Activated CD8-positive, alpha-beta T cell treated with anti-CD3 and anti-CD28 coated beads for 36 hours (primary cell): ENCODE measurements at regions not wholly inside any gene's neighbourhood (a gene's known extent, or its start where the extent isn't known, plus 50 kb on each side); places are given as distances from the start of the nearest gene placed in this dataset.

Source experiments
- ATAC-seq: fragments of 200-7000 bp; cut with Tn5 transposase; one replicate; pipeline ENCODE4 v1.10.0; 2021; ENCODE audit warnings: mild to moderate bottlenecking, moderate library complexity
- CTCF ChIA-PET: fragments of 350-600 bp; sonication (Branson Sonifier 250); formaldehyde crosslinking; loops from one replicate; lab custom pipeline; 2021; ENCODE audit warnings: antibody characterized with exemption; lab: Charles Lee
- POLR2A ChIA-PET: fragments of 350-600 bp; sonication (Branson Sonifier 250); formaldehyde crosslinking; loops from one replicate; lab custom pipeline; 2021; ENCODE audit warnings: antibody characterized with exemption; lab: Charles Lee
- DNase-seq: peaks from one replicate; pipeline ENCODE4 v3.0.0-alpha.2; 2020
- H3K27ac Mint-ChIP-seq: one replicate; pipeline ENCODE4 v1.8.0; 2021; ENCODE audit warnings: mild to moderate bottlenecking, mixed read lengths
- H3K27me3 Mint-ChIP-seq: one replicate; pipeline ENCODE4 v1.8.0; 2021; ENCODE audit warnings: mixed read lengths
- H3K36me3 Mint-ChIP-seq: one replicate; pipeline ENCODE4 v1.8.0; 2021; ENCODE audit warnings: low read depth, mixed read lengths
- H3K4me1 Mint-ChIP-seq: one replicate; pipeline ENCODE4 v1.8.0; 2021; ENCODE audit warnings: low read depth, mixed read lengths
- H3K4me3 Mint-ChIP-seq: one replicate; pipeline ENCODE4 v1.8.0; 2021; ENCODE audit warnings: mild to moderate bottlenecking, moderate library complexity, mixed read lengths
- H3K9me3 Mint-ChIP-seq: one replicate; pipeline ENCODE4 v1.8.0; 2021; ENCODE audit warnings: mixed read lengths
- intact Hi-C: fragments of 100-400 bp; cut with micrococcal nuclease; formaldehyde crosslinking; loops from one replicate; pipeline ENCODE4 v1.10.0; 2022
- TF ChIP-seq, protein P1 (sequence below): fragments of 200-600 bp; IDR thresholded peaks from one replicate; pipeline ENCODE4 v1.8.0; 2022; ENCODE audit warnings: antibody characterized with exemption, mild to moderate bottlenecking

DNA sequence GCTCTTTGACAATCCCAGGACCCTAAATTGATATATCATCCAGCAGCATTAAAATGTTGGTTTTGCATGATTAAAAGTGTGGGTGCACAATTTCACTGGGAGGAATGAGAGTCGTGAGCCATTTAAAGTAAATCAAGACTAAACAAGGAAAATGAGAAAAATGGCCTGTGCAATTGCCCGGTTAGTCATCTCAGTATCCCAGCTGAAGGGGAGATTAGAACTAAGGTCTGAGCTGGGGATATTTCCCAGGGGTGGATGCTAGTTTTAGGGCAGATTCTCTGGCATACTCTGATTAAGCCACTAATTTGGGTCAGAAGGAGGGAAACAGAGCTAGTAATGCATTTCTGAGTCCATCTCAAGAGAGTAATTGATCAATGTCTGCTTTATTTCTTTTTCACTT is 177.2 kb downstream of the EN1 start:
- H3K27me3 Mint-ChIP-seq = peaks cover 6% of the 10 kb centered on the region
- no peak overlapping the region for H3K27ac Mint-ChIP-seq
- TF ChIP-seq, protein P1, sequence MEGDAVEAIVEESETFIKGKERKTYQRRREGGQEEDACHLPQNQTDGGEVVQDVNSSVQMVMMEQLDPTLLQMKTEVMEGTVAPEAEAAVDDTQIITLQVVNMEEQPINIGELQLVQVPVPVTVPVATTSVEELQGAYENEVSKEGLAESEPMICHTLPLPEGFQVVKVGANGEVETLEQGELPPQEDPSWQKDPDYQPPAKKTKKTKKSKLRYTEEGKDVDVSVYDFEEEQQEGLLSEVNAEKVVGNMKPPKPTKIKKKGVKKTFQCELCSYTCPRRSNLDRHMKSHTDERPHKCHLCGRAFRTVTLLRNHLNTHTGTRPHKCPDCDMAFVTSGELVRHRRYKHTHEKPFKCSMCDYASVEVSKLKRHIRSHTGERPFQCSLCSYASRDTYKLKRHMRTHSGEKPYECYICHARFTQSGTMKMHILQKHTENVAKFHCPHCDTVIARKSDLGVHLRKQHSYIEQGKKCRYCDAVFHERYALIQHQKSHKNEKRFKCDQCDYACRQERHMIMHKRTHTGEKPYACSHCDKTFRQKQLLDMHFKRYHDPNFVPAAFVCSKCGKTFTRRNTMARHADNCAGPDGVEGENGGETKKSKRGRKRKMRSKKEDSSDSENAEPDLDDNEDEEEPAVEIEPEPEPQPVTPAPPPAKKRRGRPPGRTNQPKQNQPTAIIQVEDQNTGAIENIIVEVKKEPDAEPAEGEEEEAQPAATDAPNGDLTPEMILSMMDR = no peak
- no peaks in the 10 kb centered on the region for H3K36me3 Mint-ChIP-seq
- ATAC-seq (no peak), DNase-seq (no peak)
- intact Hi-C loops = no loop called here
- H3K4me1 Mint-ChIP-seq = no peaks in the 10 kb centered on the region
- ChIA-PET POLR2A (no interaction called here), CTCF (interaction anchor here (1.6 kb wide), 1 partner anchor 211 kb away, joined by 3 read pairs; no protein-coding TSS in a partner anchor)
- H3K4me3 Mint-ChIP-seq = no peak overlapping the region
- H3K9me3 Mint-ChIP-seq = no peaks in the 10 kb centered on the region

DNA sequence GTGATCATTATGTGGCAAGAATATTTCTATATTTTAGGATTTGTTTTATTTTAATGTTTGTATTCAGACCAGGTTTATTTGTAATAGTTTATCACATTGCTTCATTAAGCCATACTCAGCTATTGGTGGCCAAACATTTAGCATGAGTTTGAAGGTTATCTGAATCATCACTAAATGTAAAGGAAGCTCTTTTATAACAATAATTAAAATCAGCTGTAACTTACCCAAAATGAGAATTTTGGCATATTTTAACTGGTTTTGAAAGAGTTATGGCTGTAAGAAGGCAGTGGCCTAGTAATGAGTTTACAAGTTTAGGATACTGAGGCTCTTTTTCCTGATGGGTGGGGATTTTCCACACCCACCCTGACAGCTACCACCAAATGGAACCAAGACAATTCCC is 177.8 kb downstream of the EN1 start:
- intact Hi-C loops = no loop called here
- Mint-ChIP-seq H3K9me3 (no peaks in the 10 kb centered on the region), H3K4me1 (no peaks in the 10 kb centered on the region), H3K27me3 (peaks cover 8% of the 10 kb centered on the region), H3K27ac (no peak overlapping the region), H3K4me3 (no peak overlapping the region), H3K36me3 (no peaks in the 10 kb centered on the region)
- ATAC-seq (no peak), DNase-seq (no peak)
- TF ChIP-seq, protein P1 = no peak
- ChIA-PET CTCF (interaction anchor here (1.6 kb wide), 1 partner anchor 212 kb away, joined by 3 read pairs; no protein-coding TSS in a partner anchor), POLR2A (no interaction called here)

DNA sequence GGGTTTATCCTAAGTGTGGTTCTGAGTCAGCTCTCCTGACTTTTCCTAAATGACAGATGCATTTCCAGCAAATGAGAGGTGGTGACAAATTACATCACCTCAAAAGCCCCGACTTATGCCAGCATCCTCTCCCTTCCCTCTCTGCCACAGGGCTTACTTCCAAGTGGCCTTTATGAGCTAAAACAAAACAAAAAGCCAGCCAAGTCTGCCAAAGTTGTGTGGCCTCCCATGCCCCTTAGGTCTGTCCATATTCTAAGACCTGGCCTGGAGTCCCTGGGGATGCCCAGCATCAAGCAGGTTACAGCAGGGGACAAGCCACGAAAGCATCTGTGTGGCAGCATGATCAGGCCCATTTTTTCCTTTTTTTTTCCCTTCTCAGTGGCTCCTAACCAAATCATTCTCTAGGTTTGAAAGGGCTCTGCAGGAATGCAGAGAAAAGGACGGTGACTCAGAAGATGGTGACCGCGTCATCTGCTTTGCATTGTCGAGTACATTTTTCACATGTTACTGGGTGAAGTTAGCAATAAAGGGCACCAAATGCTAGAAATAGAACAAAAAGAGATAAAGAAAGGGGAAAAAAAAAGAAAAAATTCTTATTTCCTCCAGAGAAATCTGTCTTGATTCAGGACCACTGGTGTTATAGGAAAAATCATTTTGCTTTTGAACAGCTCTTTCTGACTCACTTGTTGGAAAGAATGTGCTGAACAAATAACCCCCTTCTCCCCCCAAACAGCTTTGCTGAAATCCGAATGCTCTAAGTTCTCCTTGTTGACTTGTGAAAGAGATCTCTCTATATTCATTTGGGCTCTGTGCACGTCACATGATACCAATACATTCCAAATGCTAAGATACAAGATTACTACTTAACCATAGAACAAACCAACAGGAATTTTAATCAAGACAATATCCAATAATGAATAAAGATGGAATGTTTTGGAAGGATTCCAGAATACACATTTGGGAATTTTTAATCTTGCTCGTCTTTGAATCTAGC is 178.7 kb downstream of the EN1 start:
- ATAC-seq (no peak), DNase-seq (no peak)
- ChIA-PET POLR2A (no interaction called here), CTCF (no interaction called here)
- Mint-ChIP-seq H3K4me1 (no peaks in the 10 kb centered on the region), H3K27ac (no peak overlapping the region), H3K36me3 (no peaks in the 10 kb centered on the region), H3K9me3 (no peaks in the 10 kb centered on the region), H3K27me3 (peaks cover 8% of the 10 kb centered on the region), H3K4me3 (no peak overlapping the region)
- intact Hi-C loops = no loop called here
- TF ChIP-seq, protein P1 = no peak

DNA sequence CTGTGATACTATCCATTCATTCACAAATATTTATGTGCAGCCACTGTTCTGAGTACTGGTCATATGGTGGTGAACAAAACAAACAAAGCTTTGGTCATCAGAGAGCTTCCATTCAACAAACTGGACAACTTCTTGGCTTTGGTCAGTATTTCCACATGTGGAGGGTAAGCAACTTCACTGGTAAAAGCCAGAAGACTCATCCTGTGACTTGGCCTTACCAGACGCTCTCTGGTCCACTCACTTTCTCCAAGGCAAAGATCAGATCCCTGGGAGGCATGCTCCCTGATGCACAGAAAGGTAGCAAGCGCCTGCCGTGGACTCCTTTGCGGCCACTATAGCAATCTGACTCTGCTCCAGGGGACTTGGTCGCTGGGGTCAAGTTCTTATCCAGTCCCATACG is 179.5 kb downstream of the EN1 start:
- ATAC-seq = no peak
- H3K9me3 Mint-ChIP-seq = no peaks in the 10 kb centered on the region
- ChIA-PET POLR2A (no interaction called here), CTCF (no interaction called here)
- intact Hi-C loops = no loop called here
- H3K4me1 Mint-ChIP-seq = no peaks in the 10 kb centered on the region
- H3K27ac Mint-ChIP-seq = no peak overlapping the region
- DNase-seq = no peak
- peaks cover 8% of the 10 kb centered on the region for H3K27me3 Mint-ChIP-seq
- H3K36me3 Mint-ChIP-seq = no peaks in the 10 kb centered on the region
- H3K4me3 Mint-ChIP-seq = no peak overlapping the region
- TF ChIP-seq, protein P1 = no peak

DNA sequence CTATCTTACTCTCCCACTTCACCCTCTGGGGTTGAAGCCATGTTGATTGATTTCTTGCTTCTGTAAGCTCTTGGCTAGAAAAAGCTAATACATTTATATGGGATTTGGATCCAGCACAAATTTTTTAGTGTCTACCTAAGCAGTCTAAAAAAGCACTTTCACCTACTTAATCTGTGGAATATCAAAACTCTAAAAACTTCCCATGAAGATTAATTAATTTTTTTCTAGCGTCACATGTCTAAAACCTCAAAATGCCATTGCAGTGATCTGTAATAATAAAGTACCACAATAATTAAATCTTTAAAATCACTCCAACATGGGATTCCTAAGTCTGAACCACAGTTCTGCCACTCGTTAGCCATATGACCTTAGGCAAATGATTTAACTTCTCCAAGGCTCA is 180.1 kb downstream of the EN1 start:
- ChIA-PET CTCF (no interaction called here), POLR2A (no interaction called here)
- Mint-ChIP-seq H3K9me3 (no peaks in the 10 kb centered on the region), H3K27ac (no peak overlapping the region), H3K27me3 (peaks cover 8% of the 10 kb centered on the region), H3K4me3 (no peak overlapping the region), H3K4me1 (no peaks in the 10 kb centered on the region), H3K36me3 (no peaks in the 10 kb centered on the region)
- DNase-seq = no peak
- intact Hi-C loops = no loop called here
- no peak for ATAC-seq
- TF ChIP-seq, protein P1 = no peak
